ENCODE measurements at regions not wholly inside any gene's neighbourhood (a gene's known extent, or its start where the extent isn't known, plus 50 kb on each side); places are given as distances from the start of the nearest gene placed in this dataset.
"Not testable (repeated sequence)": the region's sequence is repeated elsewhere in the genome, so short reads cannot be mapped to it uniquely, and the experiment has no call there.

DNA sequence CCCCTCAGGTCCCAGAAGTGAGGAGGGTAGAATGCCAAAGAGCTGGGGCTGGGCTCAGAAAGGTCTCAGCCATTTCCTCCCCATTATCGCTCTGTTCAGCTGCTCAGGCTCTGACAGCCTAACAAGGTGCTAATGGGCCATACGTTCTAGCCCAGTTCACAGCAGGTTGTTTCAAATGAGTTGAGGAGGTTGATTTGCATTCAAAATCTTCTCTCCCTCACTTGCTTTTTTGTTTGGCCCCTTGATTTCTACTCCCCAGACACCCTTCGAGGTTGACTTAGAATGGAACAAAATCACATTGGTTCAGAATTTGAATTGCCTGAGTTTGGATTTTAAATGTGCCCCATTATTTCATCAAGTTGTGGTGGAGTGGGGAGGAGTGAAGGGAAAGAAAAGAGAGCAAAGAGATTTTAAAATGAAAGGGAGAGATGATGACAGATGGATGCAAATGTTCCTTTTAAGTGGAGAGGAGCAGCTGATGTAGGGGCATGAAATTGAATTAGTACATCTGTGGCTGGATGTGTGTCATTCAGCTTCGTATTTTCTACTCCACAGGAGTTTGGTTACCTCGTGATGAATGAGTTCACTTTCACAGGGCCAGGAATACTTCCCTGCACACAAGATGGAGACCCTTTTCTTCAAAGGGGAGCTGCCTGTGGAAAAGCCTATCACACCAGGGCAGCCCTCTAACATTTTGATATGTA, 425.8 kb upstream of the CAMK1G start:
- FAIRE-seq, result no peak

GRCh38 chr1:209158851-209159250, 424.7 kb upstream of the CAMK1G start:
- no peak for FAIRE-seq

DNA sequence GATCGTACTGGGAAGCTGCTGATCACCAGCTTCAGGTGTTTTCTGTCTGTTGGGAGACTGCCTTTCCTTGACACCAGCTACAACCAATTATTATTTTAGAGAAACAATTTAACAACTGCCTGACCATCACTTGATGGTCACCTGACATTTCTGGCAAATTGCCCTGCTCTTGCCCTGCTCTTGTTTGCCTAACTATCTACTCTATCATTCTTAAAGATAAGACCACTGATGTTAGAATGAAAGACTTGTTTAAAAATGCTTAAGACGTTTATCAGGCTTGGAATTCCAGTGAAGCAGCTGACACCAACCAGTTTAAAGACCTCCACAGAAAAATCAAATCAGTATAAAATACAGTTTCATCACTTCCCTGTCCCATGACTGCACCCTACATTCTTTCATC, 423.3 kb upstream of the CAMK1G start:
- FAIRE-seq, result no peak

DNA sequence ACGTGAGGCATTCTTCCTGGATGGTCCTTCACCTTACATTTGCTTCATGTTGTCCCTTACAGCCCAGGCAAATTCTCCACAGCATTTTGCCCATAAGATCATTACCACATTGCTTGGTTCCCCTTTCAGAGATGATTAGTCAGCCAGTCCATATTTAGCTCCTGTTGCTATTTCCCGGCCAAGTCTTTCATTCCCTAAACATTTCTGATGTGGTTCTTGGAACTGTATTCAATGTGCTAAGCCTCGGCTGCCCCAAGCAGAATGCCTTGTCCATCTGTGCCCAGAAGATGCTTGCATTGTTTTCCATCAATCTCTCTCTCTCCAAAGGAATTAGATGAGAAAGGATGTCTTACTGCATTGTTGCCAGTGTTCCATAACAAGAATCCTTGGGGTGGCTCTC, 420.9 kb upstream of the CAMK1G start:
- FAIRE-seq, result no peak

GRCh38 chr1:209168204-209168603, 415.3 kb upstream of the CAMK1G start:
- FAIRE-seq, result no peak

DNA sequence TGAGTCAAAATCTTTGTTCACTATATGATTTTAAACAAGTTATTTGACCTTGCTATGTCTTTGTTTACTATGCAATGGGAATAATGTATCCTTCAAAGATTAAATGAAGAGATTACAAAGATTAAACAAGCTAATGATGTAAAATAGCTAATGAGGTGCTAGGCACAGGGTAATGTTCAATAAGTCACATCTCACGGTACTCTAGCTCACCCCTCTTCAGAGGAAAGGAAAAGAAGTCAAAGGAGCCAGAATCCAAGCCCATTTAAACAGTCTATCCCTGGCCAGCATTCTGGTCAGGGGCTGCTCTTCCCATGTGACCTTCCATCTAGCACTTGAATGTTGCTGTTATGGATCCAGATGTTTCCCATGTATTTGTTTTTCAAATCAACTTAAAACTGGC, 412.4 kb upstream of the CAMK1G start:
- no peak for FAIRE-seq

DNA sequence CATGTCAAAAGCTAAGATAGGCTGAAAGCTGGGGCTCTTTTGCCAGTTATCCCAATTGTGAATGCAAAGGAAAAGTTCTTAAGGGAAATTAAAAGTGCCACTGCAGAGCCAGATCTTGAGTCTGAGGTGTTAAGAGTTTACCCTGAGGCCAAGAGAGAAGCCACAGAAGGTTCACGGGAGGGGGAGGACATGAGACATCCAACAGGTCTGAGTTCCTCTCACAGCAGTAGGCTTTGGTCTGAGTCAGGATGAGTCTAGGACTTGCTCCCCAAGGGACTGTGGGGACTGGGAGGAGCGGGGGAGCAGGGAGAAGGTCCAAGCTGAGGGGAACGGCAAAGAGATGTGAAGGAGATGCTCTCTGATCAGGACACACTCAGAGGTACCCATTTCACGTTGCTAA, 411.2 kb upstream of the CAMK1G start:
- FAIRE-seq, result no peak

DNA sequence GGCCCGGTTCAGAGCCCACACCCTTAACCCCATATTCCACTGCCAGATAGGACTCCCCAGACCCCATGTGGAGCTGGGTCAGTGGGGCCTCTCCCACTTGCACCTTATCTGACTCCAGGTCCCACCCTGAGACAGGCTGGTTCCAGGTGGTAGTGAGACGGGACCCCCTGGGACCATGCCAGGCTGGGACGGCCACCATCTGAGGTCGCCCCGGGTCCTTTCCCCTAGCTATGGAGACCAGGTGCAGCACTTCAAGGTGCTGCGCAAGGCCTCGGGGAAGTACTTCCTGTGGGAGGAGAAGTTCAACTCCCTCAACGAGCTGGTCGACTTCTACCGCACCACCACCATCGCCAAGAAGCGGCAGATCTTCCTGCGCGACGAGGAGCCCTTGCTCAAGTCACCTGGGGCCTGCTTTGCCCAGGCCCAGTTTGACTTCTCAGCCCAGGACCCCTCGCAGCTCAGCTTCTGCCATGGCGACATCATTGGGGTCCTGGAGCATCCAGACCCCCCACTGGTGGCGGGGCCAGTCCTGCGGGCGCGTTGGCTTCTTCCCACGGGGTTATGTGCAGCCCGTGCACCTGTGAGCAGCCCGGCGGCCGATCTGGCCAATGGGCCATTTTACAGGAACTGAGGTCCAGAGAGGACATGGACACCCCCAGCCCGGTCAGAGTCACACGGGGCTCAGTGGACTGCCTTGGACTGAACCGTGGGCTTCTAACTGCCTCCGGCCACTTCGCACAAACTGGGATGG, 410.5 kb upstream of the CAMK1G start:
- not testable (repeated sequence) for FAIRE-seq

DNA sequence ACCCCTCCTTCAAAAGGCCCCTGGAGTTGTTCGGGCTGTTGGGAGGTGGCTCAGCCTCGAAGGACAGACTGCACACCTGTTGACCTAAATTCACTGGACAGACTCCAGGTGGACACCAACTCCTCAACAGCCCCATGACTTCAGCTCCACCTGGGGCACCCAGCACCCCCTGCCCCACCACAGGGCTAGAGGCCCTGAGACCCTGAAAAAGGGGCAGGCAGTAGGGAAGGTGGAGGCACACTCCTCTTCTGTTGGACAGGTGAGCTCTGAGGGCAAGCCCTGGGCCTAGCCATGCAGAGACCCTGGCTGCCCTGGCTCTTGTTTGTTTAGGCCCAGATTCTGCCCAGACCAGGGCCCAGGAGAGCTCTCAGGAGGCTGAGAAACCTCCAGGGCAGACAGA, 409.7 kb upstream of the CAMK1G start:
- not testable (repeated sequence) for FAIRE-seq

GRCh38 chr1:209176866-209177430, 406.6 kb upstream of the CAMK1G start:
- no peak for FAIRE-seq

DNA sequence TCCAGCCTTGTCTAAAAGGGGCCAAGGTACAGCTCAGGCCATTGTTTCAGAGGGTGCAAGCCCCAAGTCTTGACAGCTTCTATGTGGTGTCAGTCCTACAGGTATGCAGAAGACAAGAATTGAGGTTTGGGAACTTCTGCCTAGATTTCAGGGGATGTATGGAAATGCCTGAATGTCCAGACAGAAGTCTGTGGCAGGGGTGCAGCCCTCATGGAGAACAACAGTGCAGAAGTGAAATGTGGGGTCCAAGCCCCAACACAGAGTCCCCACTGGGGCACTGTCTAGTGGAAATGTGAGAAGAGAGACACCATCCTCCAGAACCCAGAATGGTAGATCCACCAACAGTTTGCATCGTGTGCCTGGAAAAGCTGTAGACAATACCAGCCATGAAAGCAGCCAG, 400.3 kb upstream of the CAMK1G start:
- no peak for FAIRE-seq

DNA sequence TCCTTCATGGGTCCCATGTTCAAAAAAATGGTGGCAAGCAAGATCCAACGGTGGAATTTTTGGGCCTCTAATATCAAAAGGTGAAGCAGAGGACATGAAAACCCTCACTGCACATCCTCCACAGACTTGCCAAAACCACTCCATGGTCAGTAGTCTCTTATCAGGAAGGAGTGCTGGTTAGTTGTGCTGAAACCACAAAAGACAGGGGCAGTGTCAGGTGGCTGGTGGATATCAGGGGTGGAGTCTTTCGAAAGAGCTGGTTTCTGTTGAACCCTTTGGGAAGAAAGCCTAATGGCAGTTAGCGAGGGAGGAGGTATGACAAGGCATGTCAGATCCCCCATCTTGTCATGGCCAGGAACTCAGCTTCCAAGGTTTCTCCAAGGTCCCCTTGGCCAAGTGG, 395.9 kb upstream of the CAMK1G start:
- FAIRE-seq, result no peak

DNA sequence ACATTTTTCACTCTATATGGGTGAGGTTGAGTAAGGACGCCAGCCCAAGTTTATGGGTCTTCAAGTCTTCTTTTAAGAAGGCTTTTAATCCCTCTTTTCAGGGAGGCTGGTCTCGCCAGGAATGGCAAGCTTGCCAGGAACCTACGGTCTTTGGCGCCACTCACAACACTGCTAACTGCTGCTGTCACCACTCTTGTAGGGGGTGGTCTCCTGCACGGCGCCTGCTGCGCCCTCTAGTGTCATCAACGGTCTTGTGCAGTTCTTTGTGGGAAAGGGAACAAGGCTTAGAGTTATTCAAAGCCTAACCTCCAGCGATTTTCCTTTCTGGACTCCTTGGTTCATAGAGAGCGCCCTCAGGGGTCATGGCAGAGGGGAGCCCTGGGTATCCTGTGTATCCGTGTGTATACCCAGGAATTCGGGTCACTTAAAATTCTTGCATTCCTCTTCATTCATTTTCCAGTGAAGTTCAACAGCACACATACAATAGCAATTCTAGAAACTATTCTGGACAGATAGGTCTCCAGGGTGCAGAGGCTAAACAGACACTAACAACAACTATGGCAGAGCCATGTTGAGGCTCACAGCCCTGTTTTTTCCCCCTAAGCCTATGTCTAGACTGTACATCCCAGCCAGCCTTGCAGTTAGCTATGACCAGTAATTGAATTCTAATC, 392.8 kb upstream of the CAMK1G start:
- FAIRE-seq, result no peak

DNA sequence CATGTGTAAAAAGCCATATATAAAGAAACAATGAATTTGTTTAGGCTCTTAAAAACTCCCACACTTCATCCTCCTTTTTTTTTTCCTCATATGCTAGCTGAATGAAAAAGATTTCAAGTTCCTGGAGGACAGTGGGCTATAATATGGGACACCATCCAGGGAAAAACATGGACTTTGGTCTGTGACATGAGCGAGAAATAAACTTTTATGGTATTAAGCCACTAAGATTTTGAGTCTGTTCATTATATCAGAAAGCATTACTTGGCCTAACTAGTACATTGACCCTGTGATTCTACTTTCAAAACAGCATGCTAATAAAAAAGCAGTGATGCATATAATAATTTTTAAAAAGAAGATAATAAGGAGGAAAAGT, 392.3 kb upstream of the CAMK1G start:
- no peak for FAIRE-seq

- FAIRE-seq, result no peak
Observed at GRCh38 chr1:209196140-209196539, 387.4 kb upstream of the CAMK1G start.

DNA sequence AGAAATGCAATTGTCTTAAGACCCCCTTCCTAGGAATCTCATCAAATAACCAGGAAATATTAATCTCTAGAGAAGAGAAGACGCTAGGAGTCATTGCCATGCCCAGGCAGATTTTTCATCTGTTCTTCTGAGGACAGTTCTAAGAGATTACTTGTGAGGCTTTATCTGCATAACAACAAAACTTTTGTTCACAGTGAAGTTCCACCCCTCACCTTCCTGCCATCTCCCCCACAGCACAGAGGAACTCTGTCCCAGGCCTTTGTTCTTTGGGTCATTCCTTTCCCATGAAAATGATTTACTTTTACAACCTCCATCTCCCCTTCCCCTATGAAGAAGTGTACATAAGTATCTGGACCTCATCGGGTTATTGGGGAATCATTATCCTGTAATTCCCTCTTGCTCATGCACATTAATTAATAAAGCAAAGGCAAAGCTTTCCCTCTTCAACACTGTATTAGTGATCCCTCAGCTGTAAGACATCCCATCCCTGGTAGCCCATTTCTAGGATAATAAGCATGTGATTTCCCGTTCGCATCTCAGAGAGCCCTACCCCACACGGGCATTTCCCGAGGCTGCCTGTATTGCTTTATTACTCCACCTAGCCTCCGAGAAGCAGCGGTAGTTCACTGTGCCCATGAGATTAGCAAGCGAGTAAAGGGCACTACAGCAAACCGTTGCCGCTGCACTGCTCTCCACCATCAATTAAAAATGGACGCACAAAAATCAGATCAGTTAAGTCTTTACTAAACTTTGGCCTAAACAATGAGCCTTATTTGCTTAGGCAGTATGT, 384.4 kb upstream of the CAMK1G start:
- no peak for FAIRE-seq

GRCh38 chr1:209199822-209200221, 383.7 kb upstream of the CAMK1G start:
- no peak for FAIRE-seq

- not testable (repeated sequence) for FAIRE-seq
Observed at GRCh38 chr1:209202321-209202720, 381.2 kb upstream of the CAMK1G start.

- no peak for FAIRE-seq
Observed at GRCh38 chr1:209202830-209203532, 380.5 kb upstream of the CAMK1G start.

DNA sequence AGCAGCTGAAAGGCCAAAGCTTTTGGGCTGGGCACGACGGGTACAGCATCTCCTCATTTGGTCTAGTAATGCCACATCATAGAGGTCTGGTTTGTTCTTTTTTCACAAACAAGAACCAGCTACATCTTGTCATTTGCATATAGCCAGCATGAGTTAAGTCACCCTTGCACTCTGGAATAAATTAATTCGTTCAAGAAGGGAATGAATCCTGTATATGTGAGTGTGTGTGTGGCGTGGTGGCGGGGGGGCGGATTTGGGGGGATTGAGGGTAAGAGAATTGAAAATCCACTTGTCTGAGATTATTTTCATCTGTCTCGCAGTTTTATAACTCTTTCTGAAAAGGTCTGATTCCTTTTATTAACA, 380.0 kb upstream of the CAMK1G start:
- no peak for FAIRE-seq

DNA sequence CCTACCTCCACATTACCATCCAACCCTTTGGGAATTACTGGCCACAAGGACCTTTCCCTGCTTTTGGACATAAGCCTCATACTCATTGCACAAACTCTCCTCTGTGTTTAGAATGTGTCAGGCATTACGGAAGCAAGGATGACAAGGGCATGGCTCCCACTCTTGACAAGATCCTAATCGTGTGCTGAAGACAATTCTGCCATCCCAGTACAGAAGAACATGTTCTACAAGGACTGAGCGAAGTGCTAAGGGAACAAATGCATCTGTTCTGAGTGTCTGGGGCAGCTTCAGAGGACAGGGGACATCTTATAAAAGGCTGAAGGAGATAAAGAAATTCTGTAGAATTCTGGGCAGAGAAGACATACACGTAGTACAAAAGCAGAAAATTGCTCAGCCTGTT, 378.5 kb upstream of the CAMK1G start:
- no peak for FAIRE-seq

GRCh38 chr1:209207126-209207700, 376.3 kb upstream of the CAMK1G start:
- no peak for FAIRE-seq
